PFSK-1 (cell line): ENCODE measurements at regions not wholly inside any gene's neighbourhood (a gene's known extent, or its start where the extent isn't known, plus 50 kb on each side); places are given as distances from the start of the nearest gene placed in this dataset.

ENCODE experiments used
- FOXP2 ChIP-seq: optimal IDR thresholded peaks from 2 replicates; pipeline ENCODE3; 2011; ENCODE audit warnings: borderline replicate concordance, control low read depth, inconsistent platforms; ENCODE audit not compliant: insufficient read depth; ENCODE audit errors: extremely low read length, extremely low read depth
- POLR2AphosphoS5 ChIP-seq: IDR thresholded peaks from 2 replicates; pipeline ENCODE4 v1.6.1; 2012; ENCODE audit warnings: low read depth, mild to moderate bottlenecking, control low read depth, low read length, moderate library complexity
- SIN3A ChIP-seq: IDR thresholded peaks from 2 replicates; pipeline ENCODE4 v1.6.1; 2012; ENCODE audit warnings: mild to moderate bottlenecking, low read length, moderate library complexity, borderline replicate concordance; ENCODE audit not compliant: insufficient read depth
- TAF1 ChIP-seq: IDR thresholded peaks from 2 replicates; pipeline ENCODE4 v1.6.1; 2012; ENCODE audit warnings: low read length, control low read depth, borderline replicate concordance; ENCODE audit not compliant: insufficient read depth
- TF ChIP-seq, protein P1 (sequence below), 2 experiments: IDR thresholded peaks; 2 replicates each; pipeline versions ENCODE4 v1.6.1 to v1.8.0; 2011 to 2012; ENCODE audit warnings: low read depth in 2 of 2, low read length in 2 of 2, control low read depth in 1 of 2, inconsistent platforms in 1 of 2, mild to moderate bottlenecking in 1 of 2, moderate library complexity in 1 of 2; ENCODE audit not compliant: insufficient read depth in 1 of 2

DNA sequence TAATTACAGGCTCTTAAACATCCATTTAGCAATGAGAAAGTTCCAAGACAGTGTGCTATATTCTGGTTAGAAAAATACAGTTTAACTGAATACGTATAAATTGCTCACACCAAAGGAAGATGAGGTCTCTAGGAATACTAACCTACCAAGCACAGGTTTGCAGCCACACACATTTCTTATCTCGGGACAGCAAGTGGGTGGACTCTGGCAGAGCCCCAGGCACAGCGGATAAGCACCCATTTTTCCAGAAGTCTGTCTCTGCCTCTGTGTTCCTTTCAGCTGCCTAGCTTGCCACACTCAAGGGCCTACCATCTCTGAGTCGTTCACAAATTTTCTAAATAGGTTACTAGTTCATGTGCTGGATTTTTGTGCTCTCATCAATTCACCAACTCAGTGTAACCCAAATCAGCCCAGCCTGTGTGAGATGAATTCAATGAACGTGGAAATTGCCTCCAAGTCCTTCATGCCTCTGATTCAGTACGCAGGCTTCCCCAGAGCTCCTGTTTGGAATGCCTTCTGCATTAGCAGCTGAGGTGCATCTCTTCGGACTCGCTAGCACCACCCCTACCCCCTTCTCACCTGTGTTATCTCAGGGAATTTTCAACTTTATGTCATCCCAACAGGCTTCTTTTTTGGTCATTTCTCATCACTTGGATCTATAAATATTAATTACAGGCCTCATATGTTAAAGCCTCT, 581.0 kb upstream of the CDH11 start:
- TF ChIP-seq POLR2AphosphoS5 (no peak), SIN3A (no peak), FOXP2 (no peak), TAF1 (no peak)
- TF ChIP-seq, protein P1, sequence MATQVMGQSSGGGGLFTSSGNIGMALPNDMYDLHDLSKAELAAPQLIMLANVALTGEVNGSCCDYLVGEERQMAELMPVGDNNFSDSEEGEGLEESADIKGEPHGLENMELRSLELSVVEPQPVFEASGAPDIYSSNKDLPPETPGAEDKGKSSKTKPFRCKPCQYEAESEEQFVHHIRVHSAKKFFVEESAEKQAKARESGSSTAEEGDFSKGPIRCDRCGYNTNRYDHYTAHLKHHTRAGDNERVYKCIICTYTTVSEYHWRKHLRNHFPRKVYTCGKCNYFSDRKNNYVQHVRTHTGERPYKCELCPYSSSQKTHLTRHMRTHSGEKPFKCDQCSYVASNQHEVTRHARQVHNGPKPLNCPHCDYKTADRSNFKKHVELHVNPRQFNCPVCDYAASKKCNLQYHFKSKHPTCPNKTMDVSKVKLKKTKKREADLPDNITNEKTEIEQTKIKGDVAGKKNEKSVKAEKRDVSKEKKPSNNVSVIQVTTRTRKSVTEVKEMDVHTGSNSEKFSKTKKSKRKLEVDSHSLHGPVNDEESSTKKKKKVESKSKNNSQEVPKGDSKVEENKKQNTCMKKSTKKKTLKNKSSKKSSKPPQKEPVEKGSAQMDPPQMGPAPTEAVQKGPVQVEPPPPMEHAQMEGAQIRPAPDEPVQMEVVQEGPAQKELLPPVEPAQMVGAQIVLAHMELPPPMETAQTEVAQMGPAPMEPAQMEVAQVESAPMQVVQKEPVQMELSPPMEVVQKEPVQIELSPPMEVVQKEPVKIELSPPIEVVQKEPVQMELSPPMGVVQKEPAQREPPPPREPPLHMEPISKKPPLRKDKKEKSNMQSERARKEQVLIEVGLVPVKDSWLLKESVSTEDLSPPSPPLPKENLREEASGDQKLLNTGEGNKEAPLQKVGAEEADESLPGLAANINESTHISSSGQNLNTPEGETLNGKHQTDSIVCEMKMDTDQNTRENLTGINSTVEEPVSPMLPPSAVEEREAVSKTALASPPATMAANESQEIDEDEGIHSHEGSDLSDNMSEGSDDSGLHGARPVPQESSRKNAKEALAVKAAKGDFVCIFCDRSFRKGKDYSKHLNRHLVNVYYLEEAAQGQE (IDR thresholded peaks at IDR 0.05; ENCODE audit: insufficient read depth in 1 of 2, low read depth in 2 of 2, low read length in 2 of 2): no peak

DNA sequence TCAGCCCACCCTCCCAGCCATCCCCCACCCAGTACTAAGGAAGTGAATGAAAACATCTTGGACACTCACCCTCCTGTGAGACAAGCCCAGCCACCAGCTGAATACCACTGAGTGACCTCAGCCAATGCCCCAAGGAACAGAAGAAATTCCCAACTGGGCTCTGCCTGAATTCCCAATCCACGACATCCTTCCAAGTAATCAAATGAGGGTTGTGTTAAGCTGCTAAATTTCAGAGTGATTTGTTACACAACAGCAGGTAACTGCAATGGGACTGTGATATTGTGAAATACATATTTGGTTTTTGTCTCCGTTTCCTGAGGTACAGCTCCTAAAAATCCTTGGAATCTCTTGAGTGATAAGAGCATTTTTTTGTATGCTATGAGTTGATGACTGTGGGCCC, 578.7 kb upstream of the CDH11 start:
- TF ChIP-seq TAF1: no peak

DNA sequence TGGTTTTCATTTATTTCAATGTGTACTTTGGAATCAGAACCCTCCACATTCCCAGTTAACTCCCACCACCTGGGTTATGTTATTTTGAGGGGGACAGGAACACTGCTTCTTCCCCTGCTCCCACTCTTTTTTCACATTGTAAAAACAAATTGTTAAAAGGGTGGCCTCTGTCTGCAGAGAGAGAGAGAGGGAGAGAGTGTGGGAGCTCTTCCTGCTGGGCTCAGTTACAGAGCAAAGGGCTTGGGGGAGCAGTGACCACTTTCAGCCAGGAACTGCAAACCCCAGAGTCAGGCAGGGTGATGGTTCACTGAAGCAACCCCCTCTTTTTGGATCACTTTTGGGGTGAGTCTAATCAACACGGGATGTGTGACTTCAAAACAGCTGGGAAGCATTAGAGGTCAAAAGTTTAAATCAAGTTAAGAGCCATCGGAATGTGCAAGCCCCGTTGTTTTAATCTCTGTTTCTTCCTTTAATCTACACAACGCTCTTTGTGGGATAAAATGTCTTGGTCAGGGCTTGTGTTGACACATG, 577.0 kb upstream of the CDH11 start:
- TF ChIP-seq TAF1 (no peak), SIN3A (no peak), POLR2AphosphoS5 (no peak), FOXP2 (no peak)
- TF ChIP-seq, protein P1 (IDR thresholded peaks at IDR 0.05; ENCODE audit: insufficient read depth in 1 of 2, low read depth in 2 of 2, low read length in 2 of 2): no peak

DNA sequence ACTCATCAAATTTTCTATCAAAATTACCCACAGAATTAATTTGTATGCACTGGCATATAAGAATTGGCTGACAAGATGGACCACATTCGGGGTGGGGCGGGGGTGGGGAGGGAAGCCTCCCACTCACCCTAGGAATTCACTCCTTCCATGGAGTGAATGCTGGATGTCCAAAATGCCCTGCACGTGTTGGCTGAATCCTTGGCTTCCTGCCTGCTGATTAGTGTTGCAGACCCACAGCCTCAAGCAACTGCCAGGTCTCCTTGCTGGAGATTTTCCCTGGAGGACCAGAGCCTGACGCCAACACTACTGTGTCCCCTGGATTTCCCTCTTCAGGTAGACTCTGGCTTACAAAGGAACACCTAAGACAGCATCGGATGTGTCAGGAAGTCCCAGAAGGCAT, 575.7 kb upstream of the CDH11 start:
- TF ChIP-seq POLR2AphosphoS5 (no peak), FOXP2 (no peak), SIN3A (no peak), TAF1 (no peak)
- TF ChIP-seq, protein P1 (IDR thresholded peaks at IDR 0.05; ENCODE audit: insufficient read depth in 1 of 2, low read depth in 2 of 2, low read length in 2 of 2): no peak

DNA sequence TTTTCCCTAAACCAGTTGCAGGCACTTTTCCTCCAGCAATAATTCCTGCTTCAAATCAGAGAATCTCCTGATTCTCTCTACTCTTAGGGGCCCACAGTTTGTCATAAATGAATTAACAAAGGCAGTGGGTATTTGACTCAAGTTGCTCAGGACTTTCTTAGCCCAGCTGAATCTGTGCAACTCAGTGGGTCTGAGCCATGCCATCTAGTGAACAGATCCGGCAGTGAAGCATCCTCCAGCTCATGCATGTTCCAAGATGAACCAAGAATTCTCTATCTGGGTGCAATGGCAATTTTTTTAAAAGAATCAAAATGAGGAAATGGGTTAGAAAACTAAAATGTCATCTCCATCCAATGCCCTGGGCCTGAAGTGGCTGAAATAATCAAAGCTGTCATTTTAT, 575.2 kb upstream of the CDH11 start:
- TF ChIP-seq TAF1: no peak

DNA sequence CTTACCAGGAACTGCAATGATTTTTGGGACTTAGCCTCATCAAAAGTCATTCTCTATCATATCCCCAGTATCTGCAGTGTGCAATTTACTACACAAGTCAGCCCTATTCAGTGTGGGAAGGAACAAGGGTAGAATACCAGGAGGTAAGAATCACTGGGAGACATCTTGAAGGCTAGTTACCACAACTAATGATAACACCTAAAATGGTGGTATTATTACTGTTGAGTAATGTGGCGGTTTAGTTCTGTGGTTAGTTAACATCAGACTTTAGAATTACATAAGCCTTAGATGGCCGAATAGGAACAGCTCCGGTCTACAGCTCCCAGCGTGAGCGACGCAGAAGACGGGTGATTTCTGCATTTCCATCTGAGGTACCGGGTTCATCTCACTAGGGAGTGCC, 567.9 kb upstream of the CDH11 start:
- TF ChIP-seq POLR2AphosphoS5 (no peak), SIN3A (no peak), FOXP2 (no peak), TAF1 (no peak)
- TF ChIP-seq, protein P1 (IDR thresholded peaks at IDR 0.05; ENCODE audit: insufficient read depth in 1 of 2, low read depth in 2 of 2, low read length in 2 of 2): no peak
